OCI-LY7 (cell line): ENCODE measurements at regions not wholly inside any gene's neighbourhood (a gene's known extent, or its start where the extent isn't known, plus 50 kb on each side); places are given as distances from the start of the nearest gene placed in this dataset.

ENCODE experiments used
- BruUV-seq: library from RNA; stranded (reverse); fragments of 400-500 nt; replicated peaks from 2 replicates; lab custom pipeline; 2021; lab: Mats Ljungman, UMichigan
- CTCF ChIA-PET: fragments of 300-600 bp; sonication (Branson Sonifier 250); formaldehyde crosslinking; loops from one replicate; lab custom pipeline; 2022; ENCODE audit warnings: antibody characterized with exemption; ENCODE audit not compliant: unreplicated experiment; lab: Charles Lee
- POLR2A ChIA-PET: fragments of 300-600 bp; sonication (Branson Sonifier 250); formaldehyde crosslinking; loops from one replicate; lab custom pipeline; 2022; ENCODE audit warnings: antibody characterized with exemption; lab: Charles Lee
- DNase-seq: peaks from one replicate; pipeline ENCODE4 v3.0.0-alpha.2; 2015; ENCODE audit warnings: low spot score
- H2AFZ ChIP-seq: fragments of 200-600 bp; sonication (generic), shearing (Covaris generic); 2 replicates; pipeline ENCODE4 v1.6.1; 2014; ENCODE audit warnings: mild to moderate bottlenecking, antibody characterized with exemption, low read length, moderate library complexity
- H3K27ac ChIP-seq: fragments of 200-600 bp; sonication (generic); 2 replicates; pipeline ENCODE4 v1.5.1; 2014; ENCODE audit warnings: mixed run types, low read depth, mild to moderate bottlenecking, moderate library complexity, low read length, inconsistent platforms; ENCODE audit not compliant: poor library complexity, severe bottlenecking
- H3K36me3 ChIP-seq: fragments of 200-600 bp; sonication (generic); 2 replicates; pipeline ENCODE4 v1.6.1; 2014; ENCODE audit warnings: mild to moderate bottlenecking, antibody characterized with exemption, low read length, moderate library complexity, mixed read lengths; ENCODE audit not compliant: insufficient read depth
- H3K4me1 ChIP-seq: fragments of 200-600 bp; sonication (generic); 2 replicates; pipeline ENCODE4 v1.5.1; 2014; ENCODE audit warnings: mild to moderate bottlenecking, low read length; ENCODE audit not compliant: insufficient read depth, poor library complexity, severe bottlenecking
- H3K4me2 ChIP-seq: fragments of 200-600 bp; sonication (generic); 2 replicates; pipeline ENCODE4 v1.6.1; 2014; ENCODE audit warnings: mild to moderate bottlenecking, low read length
- H3K4me3 ChIP-seq: fragments of 200-600 bp; sonication (generic); 2 replicates; pipeline ENCODE4 v1.5.1; 2014; ENCODE audit warnings: mild to moderate bottlenecking, low read depth, low read length; ENCODE audit not compliant: poor library complexity, severe bottlenecking
- H3K79me2 ChIP-seq: fragments of 200-600 bp; sonication (generic); 2 replicates; pipeline ENCODE4 v1.6.1; 2016; ENCODE audit warnings: low read depth, mild to moderate bottlenecking, low read length, moderate library complexity, mixed read lengths; ENCODE audit not compliant: insufficient read depth
- H3K9me2 ChIP-seq: fragments of 200-600 bp; sonication (generic); 2 replicates; pipeline ENCODE4 v1.6.1; 2016; ENCODE audit warnings: mild to moderate bottlenecking, low read length, mixed read lengths; ENCODE audit not compliant: insufficient read depth
- H3K9me3 ChIP-seq: fragments of 200-600 bp; sonication (generic); 2 replicates; pipeline ENCODE4 v1.6.1; 2014; ENCODE audit warnings: mild to moderate bottlenecking, mixed run types, low read length, mixed read lengths
- H4K20me1 ChIP-seq: fragments of 200-600 bp; sonication (generic); 2 replicates; pipeline ENCODE4 v1.6.1; 2014; ENCODE audit warnings: mild to moderate bottlenecking, antibody characterized with exemption, low read length, moderate library complexity, mixed read lengths; ENCODE audit not compliant: insufficient read depth
- EZH2phosphoT487 ChIP-seq: fragments of 200-600 bp; sonication (generic); IDR thresholded peaks from 2 replicates; pipeline ENCODE4 v1.6.1; 2018; ENCODE audit warnings: low read depth, borderline replicate concordance, mild to moderate bottlenecking, mixed run types, antibody characterized with exemption, low read length, moderate library complexity, mixed read lengths
- intact Hi-C: fragments of 100-400 bp; cut with micrococcal nuclease; formaldehyde crosslinking; loops from one replicate; pipeline ENCODE4 v1.10.0; 2022; ENCODE audit not compliant: unreplicated experiment
- TF ChIP-seq, protein P1 (sequence below): fragments of 200-600 bp; sonication (generic); conservative IDR thresholded peaks from 2 replicates; pipeline ENCODE4 v1.5.1; 2014; ENCODE audit warnings: mild to moderate bottlenecking, antibody characterized with exemption, low read length, moderate library complexity, mixed read lengths

DNA sequence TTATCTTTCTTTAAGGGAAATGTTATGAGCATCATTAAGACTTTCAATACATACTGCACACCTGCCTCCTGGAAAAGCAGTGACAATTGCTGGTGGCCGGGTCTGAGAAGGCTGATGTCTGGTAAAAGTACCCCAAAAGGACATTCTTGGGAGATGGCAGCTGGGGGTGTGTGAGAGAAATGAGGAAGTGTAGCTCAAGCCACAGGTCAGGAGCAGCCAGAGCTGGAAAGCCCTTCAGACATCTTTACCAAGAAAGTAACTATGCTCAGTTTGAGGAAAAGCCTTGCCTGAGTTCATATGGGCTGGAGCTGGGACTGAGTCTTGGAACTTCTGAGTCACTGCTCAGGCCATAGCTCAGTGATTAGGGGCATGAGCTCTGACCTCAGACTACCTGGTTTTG, 94.7 kb upstream of the N4BP1 start:
- Histone ChIP-seq H4K20me1 (no peaks in the 10 kb centered on the region), H3K4me3 (no peak overlapping the region), H3K27ac (no peak overlapping the region), H3K4me1 (no peaks in the 10 kb centered on the region), H3K36me3 (no peaks in the 10 kb centered on the region), H2AFZ (no peak overlapping the region), H3K9me2 (no peaks in the 10 kb centered on the region), H3K79me2 (no peaks in the 10 kb centered on the region), H3K9me3 (no peaks in the 10 kb centered on the region), H3K4me2 (no peak overlapping the region)
- POLR2A ChIA-PET, result no interaction called here
- DNase-seq, result no peak
- TF ChIP-seq, protein P1, sequence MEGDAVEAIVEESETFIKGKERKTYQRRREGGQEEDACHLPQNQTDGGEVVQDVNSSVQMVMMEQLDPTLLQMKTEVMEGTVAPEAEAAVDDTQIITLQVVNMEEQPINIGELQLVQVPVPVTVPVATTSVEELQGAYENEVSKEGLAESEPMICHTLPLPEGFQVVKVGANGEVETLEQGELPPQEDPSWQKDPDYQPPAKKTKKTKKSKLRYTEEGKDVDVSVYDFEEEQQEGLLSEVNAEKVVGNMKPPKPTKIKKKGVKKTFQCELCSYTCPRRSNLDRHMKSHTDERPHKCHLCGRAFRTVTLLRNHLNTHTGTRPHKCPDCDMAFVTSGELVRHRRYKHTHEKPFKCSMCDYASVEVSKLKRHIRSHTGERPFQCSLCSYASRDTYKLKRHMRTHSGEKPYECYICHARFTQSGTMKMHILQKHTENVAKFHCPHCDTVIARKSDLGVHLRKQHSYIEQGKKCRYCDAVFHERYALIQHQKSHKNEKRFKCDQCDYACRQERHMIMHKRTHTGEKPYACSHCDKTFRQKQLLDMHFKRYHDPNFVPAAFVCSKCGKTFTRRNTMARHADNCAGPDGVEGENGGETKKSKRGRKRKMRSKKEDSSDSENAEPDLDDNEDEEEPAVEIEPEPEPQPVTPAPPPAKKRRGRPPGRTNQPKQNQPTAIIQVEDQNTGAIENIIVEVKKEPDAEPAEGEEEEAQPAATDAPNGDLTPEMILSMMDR, result no peak
- no peak for TF ChIP-seq EZH2phosphoT487
- BruUV-seq, result no TSS peak
- intact Hi-C loops, result no loop called here
- CTCF ChIA-PET, result no interaction called here

DNA sequence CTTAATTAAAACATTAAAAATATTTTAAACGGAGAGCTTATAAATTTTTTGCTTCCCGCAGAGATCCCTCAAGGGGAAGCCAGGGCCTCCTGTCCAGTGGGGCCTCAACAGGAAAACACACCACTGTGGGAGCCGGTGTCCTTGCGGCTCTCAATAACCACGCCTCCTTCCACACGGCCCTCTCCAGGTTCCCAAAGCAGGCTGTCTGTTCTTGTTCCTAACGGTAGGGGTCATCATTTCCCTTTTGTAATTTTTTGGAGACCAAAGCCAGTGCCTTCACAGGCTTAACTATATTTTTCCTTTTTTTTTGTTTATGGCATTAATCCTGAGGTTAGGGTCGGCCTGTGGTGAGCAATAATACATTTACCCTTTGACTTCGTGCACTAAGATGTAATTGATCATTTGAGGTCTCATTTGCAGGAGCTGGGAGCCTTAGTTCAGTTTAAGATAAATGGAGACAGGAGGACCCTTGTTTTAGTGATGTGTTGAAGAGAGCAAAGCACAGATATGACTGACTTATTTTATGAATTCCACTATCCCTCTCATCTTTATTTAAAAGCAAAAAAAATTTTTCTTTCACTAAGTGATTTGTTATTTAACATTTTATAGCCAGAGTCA, 77.5 kb upstream of the N4BP1 start:
- CTCF ChIA-PET, result no interaction called here
- POLR2A ChIA-PET, result no interaction called here
- H3K4me2 ChIP-seq, result no peak overlapping the region
- DNase-seq, result peak; percentile 68
- 0 out of 2 replicates have a peak, but pooled peaks cover 4% of the 10 kb centered on the region for H4K20me1 ChIP-seq
- no TSS peak for BruUV-seq
- no peaks in the 10 kb centered on the region for H3K36me3 ChIP-seq
- no peaks in the 10 kb centered on the region for H3K79me2 ChIP-seq
- H2AFZ ChIP-seq, result no peak overlapping the region
- intact Hi-C loops, result loop anchor here (2.0 kb wide), 1 partner anchor 665 kb away; no protein-coding TSS in a partner anchor
- H3K4me1 ChIP-seq, result no peaks in the 10 kb centered on the region
- no peaks in the 10 kb centered on the region for H3K9me3 ChIP-seq
- TF ChIP-seq EZH2phosphoT487, result no peak
- TF ChIP-seq, protein P1, result peak; percentile 86
- H3K9me2 ChIP-seq, result no peaks in the 10 kb centered on the region
- H3K4me3 ChIP-seq, result no peak overlapping the region
- H3K27ac ChIP-seq, result no peak overlapping the region

DNA sequence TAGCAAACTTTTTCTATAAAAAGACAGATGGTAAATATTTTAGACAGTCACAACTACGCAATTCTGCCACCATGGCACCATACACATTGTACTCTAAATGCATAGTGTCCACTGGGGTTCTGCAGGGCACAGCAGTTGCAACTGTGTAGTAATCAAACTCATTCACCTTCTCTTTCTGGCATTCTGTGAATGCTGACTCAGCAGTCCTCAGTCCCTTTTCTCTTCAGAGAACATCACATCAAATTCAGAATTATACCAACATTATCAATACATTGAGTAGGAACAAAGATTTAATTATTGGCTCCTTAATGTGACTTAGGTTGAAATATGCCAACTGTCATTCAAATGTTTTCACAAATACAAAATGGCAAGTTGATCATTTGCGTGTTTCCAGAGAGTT, 74.2 kb upstream of the N4BP1 start:
- Histone ChIP-seq H2AFZ (no peak overlapping the region), H3K36me3 (no peaks in the 10 kb centered on the region), H3K79me2 (no peaks in the 10 kb centered on the region), H3K4me2 (no peak overlapping the region), H3K9me3 (no peaks in the 10 kb centered on the region), H3K4me3 (no peak overlapping the region), H3K27ac (no peak overlapping the region), H4K20me1 (0 out of 2 replicates have a peak, but pooled peaks cover 4% of the 10 kb centered on the region), H3K4me1 (no peaks in the 10 kb centered on the region), H3K9me2 (no peaks in the 10 kb centered on the region)
- ChIA-PET POLR2A (no interaction called here), CTCF (no interaction called here)
- TF ChIP-seq, protein P1, result no peak
- TF ChIP-seq EZH2phosphoT487, result no peak
- no peak for DNase-seq
- BruUV-seq, result no TSS peak
- intact Hi-C loops, result no loop called here
